Ishikawa (cell line): ENCODE measurements at regions not wholly inside any gene's neighbourhood (a gene's known extent, or its start where the extent isn't known, plus 50 kb on each side); places are given as distances from the start of the nearest gene placed in this dataset.

Experiments used
- CEBPB ChIP-seq: IDR thresholded peaks from 2 replicates; pipeline ENCODE4 v1.6.1; 2012
- CREB1 ChIP-seq: IDR thresholded peaks from 2 replicates; pipeline ENCODE4 v1.6.1; 2012; ENCODE audit warnings: low read depth
- EGR1 ChIP-seq: IDR thresholded peaks from 2 replicates; pipeline ENCODE4 v1.6.1; 2012
- EP300 ChIP-seq: IDR thresholded peaks from 2 replicates; pipeline ENCODE4 v1.6.1; 2012; ENCODE audit warnings: borderline replicate concordance
- FOXM1 ChIP-seq: IDR thresholded peaks from 2 replicates; pipeline ENCODE4 v1.6.1; 2012; ENCODE audit warnings: low read depth, borderline replicate concordance
- NFIC ChIP-seq: IDR thresholded peaks from 2 replicates; pipeline ENCODE4 v1.6.1; 2012
- RAD21 ChIP-seq: IDR thresholded peaks from 2 replicates; pipeline ENCODE4 v1.6.1; 2012; ENCODE audit warnings: low read depth
- TAF1 ChIP-seq: IDR thresholded peaks from 2 replicates; pipeline ENCODE4 v1.6.1; 2012; ENCODE audit warnings: low read depth, mild to moderate bottlenecking
- TCF12 ChIP-seq: IDR thresholded peaks from 2 replicates; pipeline ENCODE4 v1.6.1; 2012; ENCODE audit warnings: low read depth
- TEAD4 ChIP-seq: IDR thresholded peaks from 2 replicates; pipeline ENCODE4 v1.6.1; 2012
- YY1 ChIP-seq: IDR thresholded peaks from 2 replicates; pipeline ENCODE4 v1.6.1; 2012; ENCODE audit warnings: low read depth
- ZBTB7A ChIP-seq: IDR thresholded peaks from 2 replicates; pipeline ENCODE4 v1.6.1; 2012; ENCODE audit warnings: low read depth
- TF ChIP-seq, protein P1 (sequence below): IDR thresholded peaks from 2 replicates; pipeline ENCODE4 v1.6.1; 2012
- TF ChIP-seq, protein P2 (sequence below): IDR thresholded peaks from 2 replicates; pipeline ENCODE4 v1.6.1; 2012
- TF ChIP-seq, protein P3 (sequence below): IDR thresholded peaks from 2 replicates; pipeline ENCODE4 v1.6.1; 2012; ENCODE audit warnings: low read depth, mild to moderate bottlenecking

DNA sequence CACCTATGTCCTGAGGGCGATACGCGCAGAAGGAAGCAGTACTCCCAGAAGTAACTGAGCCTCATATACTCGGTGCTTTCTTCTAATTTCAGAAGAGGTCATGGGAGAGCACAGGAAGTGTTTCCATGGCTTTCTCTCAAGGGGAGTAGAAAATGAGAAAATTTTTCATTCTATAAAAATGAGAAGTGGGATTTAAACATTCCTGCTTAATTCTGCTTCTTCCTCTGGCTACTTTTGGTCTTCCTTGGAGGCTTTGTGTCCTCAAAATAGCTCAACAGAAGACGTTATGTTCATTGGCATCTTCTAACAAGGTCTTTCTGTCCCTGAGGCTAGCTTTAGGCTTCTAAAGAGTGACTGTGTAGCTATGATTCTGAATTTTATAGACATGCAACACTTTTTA lies 497.0 kb downstream of the TDRD15 start:
- TF ChIP-seq EP300 (no peak), TEAD4 (no peak), NFIC (no peak), CEBPB (no peak), RAD21 (no peak), TAF1 (no peak), CREB1 (no peak), FOXM1 (no peak), TCF12 (no peak), ZBTB7A (no peak), EGR1 (no peak), YY1 (no peak)
- TF ChIP-seq, protein P1, sequence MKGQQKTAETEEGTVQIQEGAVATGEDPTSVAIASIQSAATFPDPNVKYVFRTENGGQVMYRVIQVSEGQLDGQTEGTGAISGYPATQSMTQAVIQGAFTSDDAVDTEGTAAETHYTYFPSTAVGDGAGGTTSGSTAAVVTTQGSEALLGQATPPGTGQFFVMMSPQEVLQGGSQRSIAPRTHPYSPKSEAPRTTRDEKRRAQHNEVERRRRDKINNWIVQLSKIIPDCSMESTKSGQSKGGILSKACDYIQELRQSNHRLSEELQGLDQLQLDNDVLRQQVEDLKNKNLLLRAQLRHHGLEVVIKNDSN, result no peak
- TF ChIP-seq, protein P2, sequence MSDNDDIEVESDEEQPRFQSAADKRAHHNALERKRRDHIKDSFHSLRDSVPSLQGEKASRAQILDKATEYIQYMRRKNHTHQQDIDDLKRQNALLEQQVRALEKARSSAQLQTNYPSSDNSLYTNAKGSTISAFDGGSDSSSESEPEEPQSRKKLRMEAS, result no peak
- TF ChIP-seq, protein P3, sequence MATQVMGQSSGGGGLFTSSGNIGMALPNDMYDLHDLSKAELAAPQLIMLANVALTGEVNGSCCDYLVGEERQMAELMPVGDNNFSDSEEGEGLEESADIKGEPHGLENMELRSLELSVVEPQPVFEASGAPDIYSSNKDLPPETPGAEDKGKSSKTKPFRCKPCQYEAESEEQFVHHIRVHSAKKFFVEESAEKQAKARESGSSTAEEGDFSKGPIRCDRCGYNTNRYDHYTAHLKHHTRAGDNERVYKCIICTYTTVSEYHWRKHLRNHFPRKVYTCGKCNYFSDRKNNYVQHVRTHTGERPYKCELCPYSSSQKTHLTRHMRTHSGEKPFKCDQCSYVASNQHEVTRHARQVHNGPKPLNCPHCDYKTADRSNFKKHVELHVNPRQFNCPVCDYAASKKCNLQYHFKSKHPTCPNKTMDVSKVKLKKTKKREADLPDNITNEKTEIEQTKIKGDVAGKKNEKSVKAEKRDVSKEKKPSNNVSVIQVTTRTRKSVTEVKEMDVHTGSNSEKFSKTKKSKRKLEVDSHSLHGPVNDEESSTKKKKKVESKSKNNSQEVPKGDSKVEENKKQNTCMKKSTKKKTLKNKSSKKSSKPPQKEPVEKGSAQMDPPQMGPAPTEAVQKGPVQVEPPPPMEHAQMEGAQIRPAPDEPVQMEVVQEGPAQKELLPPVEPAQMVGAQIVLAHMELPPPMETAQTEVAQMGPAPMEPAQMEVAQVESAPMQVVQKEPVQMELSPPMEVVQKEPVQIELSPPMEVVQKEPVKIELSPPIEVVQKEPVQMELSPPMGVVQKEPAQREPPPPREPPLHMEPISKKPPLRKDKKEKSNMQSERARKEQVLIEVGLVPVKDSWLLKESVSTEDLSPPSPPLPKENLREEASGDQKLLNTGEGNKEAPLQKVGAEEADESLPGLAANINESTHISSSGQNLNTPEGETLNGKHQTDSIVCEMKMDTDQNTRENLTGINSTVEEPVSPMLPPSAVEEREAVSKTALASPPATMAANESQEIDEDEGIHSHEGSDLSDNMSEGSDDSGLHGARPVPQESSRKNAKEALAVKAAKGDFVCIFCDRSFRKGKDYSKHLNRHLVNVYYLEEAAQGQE, result no peak

DNA sequence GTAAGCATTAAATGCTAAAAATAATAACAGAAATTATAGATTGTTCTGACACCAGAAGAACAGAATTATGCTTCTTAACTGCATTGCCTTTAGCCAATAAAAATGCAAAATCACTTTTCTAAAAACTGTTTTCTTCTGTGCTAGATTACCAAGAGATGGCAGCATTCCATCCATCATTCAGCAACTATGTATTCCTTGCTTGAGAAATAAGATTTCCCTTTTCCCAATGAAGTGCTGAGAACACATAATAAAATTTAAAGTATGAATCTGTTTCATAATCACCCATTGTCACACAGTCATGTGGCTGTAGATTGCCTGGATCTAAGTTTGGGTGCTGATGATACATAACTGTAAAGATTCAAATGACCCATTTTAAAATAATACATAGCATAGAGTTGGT lies 504.2 kb downstream of the TDRD15 start:
- TF ChIP-seq ZBTB7A (no peak), YY1 (no peak), CEBPB (no peak), RAD21 (no peak), TEAD4 (no peak), FOXM1 (no peak), EP300 (no peak)
- TF ChIP-seq, protein P2, result no peak
- TF ChIP-seq, protein P1, result no peak
- TF ChIP-seq, protein P3, result no peak

DNA sequence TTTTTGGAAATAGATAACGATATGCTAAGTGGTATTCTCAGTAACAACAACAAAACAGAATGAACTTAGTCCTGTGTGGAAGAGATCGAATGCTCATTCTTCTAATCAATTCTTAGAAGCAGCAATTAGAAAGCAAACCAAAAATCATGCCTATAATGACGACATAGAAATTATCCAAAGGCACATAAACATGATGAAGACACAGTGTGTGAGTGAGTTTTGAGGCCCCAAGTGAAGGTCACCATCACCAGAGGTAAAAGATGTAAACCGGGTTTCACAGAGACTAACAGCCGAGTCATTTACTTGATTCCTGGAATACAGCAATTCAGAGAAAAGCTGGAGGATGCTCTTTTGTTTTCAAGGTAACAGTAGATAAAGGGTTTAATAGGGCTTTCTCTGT lies 509.2 kb downstream of the TDRD15 start:
- TF ChIP-seq ZBTB7A, result no peak
- TF ChIP-seq RAD21, result no peak
- TF ChIP-seq, protein P3, result no peak
- no peak for TF ChIP-seq YY1
- TF ChIP-seq, protein P2, result no peak
- TF ChIP-seq CEBPB, result no peak

GRCh38 chr2:21633466-21633865 lies 509.7 kb downstream of the TDRD15 start:
- TF ChIP-seq, protein P3, result no peak
- TF ChIP-seq CREB1, result no peak
